ENCODE measurements at regions not wholly inside any gene's neighbourhood (a gene's known extent, or its start where the extent isn't known, plus 50 kb on each side); places are given as distances from the start of the nearest gene placed in this dataset.

DNA sequence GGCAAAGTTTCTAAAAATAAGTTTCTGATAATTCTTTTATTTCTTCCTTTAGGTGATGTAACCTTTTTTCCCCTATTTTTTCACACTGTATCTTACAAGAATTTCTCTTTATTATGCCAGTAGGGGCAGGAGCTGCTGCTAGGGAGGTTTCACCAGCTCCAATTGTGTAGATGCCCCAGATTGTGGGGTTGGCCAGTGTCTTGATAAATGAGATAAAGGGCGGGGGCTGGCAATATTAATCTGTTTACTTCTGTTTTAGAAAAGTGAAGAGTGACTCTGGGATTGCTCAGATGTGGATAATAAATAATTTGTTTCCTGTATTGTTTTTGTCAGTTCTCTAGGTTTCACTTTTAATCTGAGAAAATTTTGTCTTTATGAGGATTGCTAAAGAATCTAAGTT lies 190.4 kb downstream of the MC4R start:
- Histone ChIP-seq H3K18ac (ENCODE audit: extremely low read depth, low read length) (no peak overlapping the region), H4K8ac (ENCODE audit: extremely low read depth, insufficient read depth, low read length) (no peak overlapping the region), H3K79me1 (ENCODE audit: low read depth, low read length) (no peaks in the 10 kb centered on the region), H3K79me2 (ENCODE audit: control insufficient read depth in 1 of 2, insufficient read depth in 2 of 2, low read length in 2 of 2) (no peaks in the 10 kb centered on the region), H2BK15ac (ENCODE audit: low read length) (no peak overlapping the region), H2BK120ac (replicated peaks; ENCODE audit: low read depth, low read length) (no peak overlapping the region), H2AK5ac (ENCODE audit: low read depth, low read length) (no peak overlapping the region), H3K36me3 (ENCODE audit: control insufficient read depth in 2 of 4, insufficient read depth in 4 of 4, low read length in 3 of 4) (no peaks in the 10 kb centered on the region), H2BK5ac (ENCODE audit: low read depth, low read length) (no peak overlapping the region), H3K14ac (ENCODE audit: insufficient read length) (no peak overlapping the region), H3K27me3 (replicated peaks in 1 of 4; ENCODE audit: control insufficient read depth in 3 of 4, extremely low read depth in 1 of 4, insufficient read depth in 3 of 4, low read length in 3 of 4) (no peaks in the 10 kb centered on the region), H3K27ac (ENCODE audit: low read depth, low read length) (no peak overlapping the region), H3K9ac (replicated peaks in 1 of 4; ENCODE audit: extremely low read depth in 1 of 4, low read depth in 3 of 4, low read length in 3 of 4) (no peak overlapping the region), H3K4me1 (replicated peaks in 1 of 4; ENCODE audit: control insufficient read depth in 3 of 4, insufficient read depth in 4 of 4, low read length in 3 of 4) (no peaks in the 10 kb centered on the region), H3K4me3 (ENCODE audit: extremely low read depth in 1 of 4, insufficient read depth in 2 of 4, low read depth in 3 of 4, low read length in 4 of 4) (no peak overlapping the region), H2AFZ (ENCODE audit: low read length) (no peak overlapping the region), H3K56ac (replicated peaks; ENCODE audit: insufficient read length, low read depth, low read length) (no peak overlapping the region), H3K4ac (replicated peaks; ENCODE audit: insufficient read length, low read depth, low read length) (no peak overlapping the region), H3K4me2 (ENCODE audit: insufficient read depth in 1 of 2, low read depth in 2 of 2, low read length in 2 of 2) (no peak overlapping the region), H3K23ac (ENCODE audit: insufficient read length) (no peak overlapping the region), H4K5ac (ENCODE audit: insufficient read length, low read depth, low read length) (no peak overlapping the region), H4K91ac (replicated peaks; ENCODE audit: insufficient read length, low read length) (no peak overlapping the region), H2BK20ac (ENCODE audit: low read length) (no peak overlapping the region), H3K23me2 (ENCODE audit: low read depth, low read length) (no peaks in the 10 kb centered on the region), H2BK12ac (ENCODE audit: low read depth, low read length) (no peak overlapping the region), H3K9me3 (ENCODE audit: insufficient read depth in 2 of 2, low read depth in 1 of 2, low read length in 1 of 2) (no peaks in the 10 kb centered on the region), H4K20me1 (replicated peaks in 1 of 2; ENCODE audit: control insufficient read depth in 1 of 2, insufficient read depth in 2 of 2, low read length in 2 of 2) (no peaks in the 10 kb centered on the region)
- FAIRE-seq (no peak), DNase-seq (ENCODE audit: low read depth in 1 of 2, low spot score in 2 of 2) (no peak)
- CTCF ChIA-PET (ENCODE audit: partially characterized antibody), result interaction anchor here (1.1 kb wide), 1 partner anchor 186 kb away, joined by 4 read pairs; no protein-coding TSS in a partner anchor
- 93% methylated on average over 1 of the region's 1 CpG; no CpG with 5 or more reads in 1 of the 2 experiments for WGBS, 2 experiments (ENCODE audit: extremely low coverage in 1 of 2, insufficient coverage in 1 of 2, insufficient read length in 1 of 2, insufficient replicate concordance in 2 of 2, low coverage in 1 of 2, low lambda C conversion rate in 2 of 2, missing lambda C conversion rate in 1 of 2)
- POLR2A ChIA-PET (ENCODE audit: partially characterized antibody), result no interaction called here
- TF ChIP-seq RNF2 (IDR thresholded peaks at IDR 0.05; ENCODE audit: borderline replicate concordance, low read depth, low read length, missing control alignments, poor library complexity, severe bottlenecking) (no peak), SAP30 (IDR thresholded peaks at IDR 0.05; ENCODE audit: insufficient read depth, insufficient replicate concordance, low read length) (no peak), BCL11A (IDR thresholded peaks at IDR 0.05; ENCODE audit: low read depth in 2 of 2, low read length in 2 of 2) (no peak), RBBP5 (IDR thresholded peaks at IDR 0.05; ENCODE audit: borderline replicate concordance, low read depth, low read length) (no peak), JUND (IDR thresholded peaks at IDR 0.05; ENCODE audit: low read length) (no peak), FOSL1 (IDR thresholded peaks at IDR 0.05; ENCODE audit: insufficient read depth, low read depth, low read length) (no peak), CTCF (IDR thresholded peaks at IDR 0.05; ENCODE audit: control extremely low read depth in 1 of 3, insufficient read depth in 1 of 3, low read depth in 1 of 3, low read length in 3 of 3) (no peak), YY1 (IDR thresholded peaks at IDR 0.05; ENCODE audit: low read depth, low read length) (no peak), ZNF274 (IDR thresholded peaks at IDR 0.05; ENCODE audit: borderline replicate concordance, extremely low read depth, low read length) (no peak), SRF (IDR thresholded peaks at IDR 0.05; ENCODE audit: low read depth, low read length) (no peak), KDM5A (IDR thresholded peaks at IDR 0.05; ENCODE audit: low read length) (no peak), CHD2 (IDR thresholded peaks at IDR 0.05; ENCODE audit: low read length) (no peak), POLR2A (IDR thresholded peaks at IDR 0.05; ENCODE audit: control extremely low read depth in 1 of 2, low read depth in 2 of 2, low read length in 2 of 2) (no peak)

Data from H1 (cell line).